GM23338 (cell line): ENCODE measurements at regions not wholly inside any gene's neighbourhood (a gene's known extent, or its start where the extent isn't known, plus 50 kb on each side); places are given as distances from the start of the nearest gene placed in this dataset.

Experiments
- ATAC-seq: fragments of 200-7000 bp; cut with Tn5 transposase; 3 replicates; pipeline ENCODE4 v1.9.1; 2020
- DNase-seq: peaks from one replicate; pipeline ENCODE4 v3.0.0-alpha.2; 2015; ENCODE audit warnings: low spot score
- H2AFZ ChIP-seq: fragments of 200-600 bp; sonication (generic); 2 replicates; pipeline ENCODE4 v1.8.0; 2016; ENCODE audit warnings: antibody characterized with exemption, mild to moderate bottlenecking, moderate library complexity
- H3F3A ChIP-seq: fragments of 200-600 bp; sonication (generic); replicated peaks from 2 replicates; pipeline ENCODE4 v1.8.0; 2017; ENCODE audit warnings: antibody characterized with exemption, mixed run types, low read depth
- H3K27ac ChIP-seq: fragments of 200-600 bp; sonication (generic); 2 replicates; pipeline ENCODE4 v1.6.1; 2016; ENCODE audit warnings: low read depth
- H3K27me3 ChIP-seq: fragments of 200-600 bp; sonication (generic); 2 replicates; pipeline ENCODE4 v1.8.0; 2016; ENCODE audit warnings: mild to moderate bottlenecking, mixed run types, moderate library complexity; ENCODE audit not compliant: insufficient read depth
- H3K36me3 ChIP-seq: fragments of 200-600 bp; sonication (generic); 2 replicates; pipeline ENCODE4 v1.8.0; 2016; ENCODE audit warnings: mild to moderate bottlenecking; ENCODE audit not compliant: insufficient read depth
- H3K4me1 ChIP-seq: fragments of 200-600 bp; sonication (generic); 2 replicates; pipeline ENCODE4 v1.8.0; 2016; ENCODE audit warnings: mild to moderate bottlenecking, moderate library complexity; ENCODE audit not compliant: insufficient read depth
- H3K4me2 ChIP-seq: fragments of 200-600 bp; sonication (generic); 2 replicates; pipeline ENCODE4 v1.7.1; 2017; ENCODE audit warnings: mixed run types
- H3K4me3 ChIP-seq: fragments of 200-600 bp; sonication (generic); 2 replicates; pipeline ENCODE4 v1.6.1; 2016; ENCODE audit warnings: mixed run types
- H3K79me2 ChIP-seq: fragments of 200-600 bp; sonication (generic); replicated peaks from 2 replicates; pipeline ENCODE4 v1.8.0; 2017; ENCODE audit warnings: mild to moderate bottlenecking; ENCODE audit not compliant: insufficient read depth
- H3K9me2 ChIP-seq: fragments of 200-600 bp; sonication (generic); 2 replicates; pipeline ENCODE4 v1.8.0; 2017; ENCODE audit not compliant: insufficient read depth
- H4K20me1 ChIP-seq: fragments of 200-600 bp; sonication (generic); replicated peaks from 2 replicates; pipeline ENCODE4 v1.8.0; 2017; ENCODE audit warnings: mild to moderate bottlenecking; ENCODE audit not compliant: insufficient read depth
- H3K27ac Mint-ChIP-seq: 2 replicates; pipeline ENCODE4 v1.8.0; 2020; ENCODE audit warnings: inconsistent platforms, mild to moderate bottlenecking, moderate library complexity, mixed read lengths
- H3K27me3 Mint-ChIP-seq: 3 replicates; pipeline ENCODE4 v1.8.0; 2022; ENCODE audit warnings: low read depth, mild to moderate bottlenecking, moderate library complexity, mixed read lengths, inconsistent platforms; ENCODE audit not compliant: insufficient read depth, poor library complexity
- H3K36me3 Mint-ChIP-seq: 3 replicates; pipeline ENCODE4 v1.8.0; 2021; ENCODE audit warnings: low read depth, mild to moderate bottlenecking, inconsistent platforms, moderate library complexity, mixed read lengths
- H3K4me1 Mint-ChIP-seq: 3 replicates; pipeline ENCODE4 v1.8.0; 2020; ENCODE audit warnings: mild to moderate bottlenecking, inconsistent platforms, mixed read lengths
- H3K4me3 Mint-ChIP-seq: 3 replicates; pipeline ENCODE4 v1.8.0; 2021; ENCODE audit warnings: moderate library complexity, mild to moderate bottlenecking, inconsistent platforms, mixed read lengths
- H3K9me3 Mint-ChIP-seq: 3 replicates; pipeline ENCODE4 v1.8.0; 2020; ENCODE audit warnings: moderate library complexity, mild to moderate bottlenecking, inconsistent platforms, mixed read lengths
- CREB1 ChIP-seq: fragments of 250-450 bp; sonication (Bioruptor Pico); IDR thresholded peaks from 2 replicates; pipeline ENCODE4 v1.5.0; 2020; ENCODE audit warnings: low read depth, mild to moderate bottlenecking, moderate library complexity
- EZH2 ChIP-seq: fragments of 200-600 bp; sonication (generic); IDR thresholded peaks from one replicate; pipeline ENCODE4 v1.8.0; 2017; ENCODE audit warnings: antibody characterized with exemption, mild to moderate bottlenecking, low read depth; ENCODE audit not compliant: unreplicated experiment
- EZH2phosphoT487 ChIP-seq: fragments of 200-600 bp; sonication (generic); IDR thresholded peaks from one replicate; pipeline ENCODE4 v1.8.1; 2018; ENCODE audit warnings: antibody characterized with exemption; ENCODE audit not compliant: unreplicated experiment
- JUNB ChIP-seq: IDR thresholded peaks from one replicate; pipeline ENCODE4 v1.6.1; 2016; ENCODE audit warnings: antibody characterized with exemption; ENCODE audit not compliant: unreplicated experiment
- NANOG ChIP-seq: IDR thresholded peaks from 2 replicates; pipeline ENCODE4 v1.6.1; 2016; ENCODE audit warnings: antibody characterized with exemption, borderline replicate concordance
- POLR2AphosphoS5 ChIP-seq: IDR thresholded peaks from 2 replicates; pipeline ENCODE4 v1.6.1; 2016; ENCODE audit warnings: antibody characterized with exemption, low read depth
- STAT1 ChIP-seq: IDR thresholded peaks from one replicate; pipeline ENCODE4 v1.6.1; 2016; ENCODE audit warnings: antibody characterized with exemption; ENCODE audit not compliant: unreplicated experiment
- ZNF114 ChIP-seq: fragments of 250-450 bp; sonication (Bioruptor Pico); IDR thresholded peaks from 2 replicates; pipeline ENCODE4 v1.5.0; 2020; ENCODE audit warnings: mild to moderate bottlenecking, moderate library complexity
- ZNF331 ChIP-seq: fragments of 250-450 bp; sonication (Bioruptor Pico); IDR thresholded peaks from 2 replicates; pipeline ENCODE4 v1.5.0; 2020; ENCODE audit warnings: low read depth, mild to moderate bottlenecking, moderate library complexity
- TF ChIP-seq, protein P1 (sequence below): IDR thresholded peaks from one replicate; pipeline ENCODE4 v1.6.1; 2018; ENCODE audit warnings: antibody characterized with exemption; ENCODE audit not compliant: unreplicated experiment
- TF ChIP-seq, protein P2 (sequence below): fragments of 250-450 bp; sonication (Bioruptor Pico); IDR thresholded peaks from 2 replicates; pipeline ENCODE4 v1.5.0; 2020; ENCODE audit warnings: mild to moderate bottlenecking, moderate library complexity
- TF ChIP-seq, protein P3 (sequence below), 2 experiments: fragments of 200-600 bp in 1 of 2; sonication (generic) in 1 of 2; conservative IDR thresholded peaks; 2 replicates each; pipeline versions ENCODE4 v1.5.1 to v1.6.1; 2016 to 2017; ENCODE audit warnings: antibody characterized with exemption in 2 of 2, low read depth in 2 of 2, mild to moderate bottlenecking in 2 of 2, moderate library complexity in 1 of 2
- TF ChIP-seq, protein P4 (sequence below): IDR thresholded peaks from 2 replicates; pipeline ENCODE4 v1.6.1; 2016; ENCODE audit warnings: antibody characterized with exemption

DNA sequence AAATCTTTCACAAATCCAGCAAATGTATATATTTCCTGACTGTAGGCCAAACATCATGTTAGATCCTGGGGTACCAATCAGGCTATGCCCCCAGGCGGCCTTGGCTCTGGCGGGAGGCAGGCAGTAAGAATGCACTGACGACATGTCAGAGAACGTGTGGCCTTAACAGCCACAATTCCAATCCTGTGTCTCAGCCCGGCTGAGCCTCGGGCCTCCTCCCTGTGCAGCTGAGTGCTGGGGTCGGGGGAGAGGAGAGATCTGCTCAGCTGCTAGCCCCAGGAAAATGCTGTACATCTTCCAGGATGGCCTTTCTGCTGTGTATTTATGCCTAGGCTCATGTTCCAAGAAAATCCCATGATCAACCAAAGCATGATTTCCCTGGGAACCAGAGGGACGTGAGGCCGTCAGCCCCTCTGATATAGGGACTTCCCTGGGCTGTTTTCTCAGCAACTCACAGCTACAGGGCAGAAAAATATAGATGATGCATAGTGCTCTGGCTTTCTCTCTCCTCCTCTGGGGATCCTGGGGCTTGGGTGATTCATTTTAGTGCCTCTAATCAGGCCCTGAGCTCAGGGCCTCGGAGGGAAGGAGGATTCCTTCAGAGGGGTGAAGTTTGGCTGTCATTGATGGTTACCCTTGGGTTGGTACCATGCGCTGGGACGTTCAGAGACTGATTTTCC is 604.0 kb downstream of the HS3ST4 start:
- Histone ChIP-seq H3K9me2 (peaks cover 5% of the 10 kb centered on the region; the same call in 1 of the 2 replicates), H3K27ac (no peak overlapping the region), H3K4me1 (no peaks in the 10 kb centered on the region), H3F3A (no peaks in the 10 kb centered on the region), H3K36me3 (no peaks in the 10 kb centered on the region), H3K4me3 (no peak overlapping the region), H4K20me1 (no peaks in the 10 kb centered on the region), H3K27me3 (no peaks in the 10 kb centered on the region), H2AFZ (no peak overlapping the region), H3K79me2 (no peaks in the 10 kb centered on the region), H3K4me2 (no peak overlapping the region)
- H3K36me3 Mint-ChIP-seq, result peaks cover 5% of the 10 kb centered on the region; the same call in 2 of the 3 replicates
- H3K4me3 Mint-ChIP-seq, result no peak overlapping the region
- TF ChIP-seq NANOG (no peak), ZNF331 (CRISPR knock-in tag) (no peak), CREB1 (CRISPR knock-in tag) (no peak), EZH2phosphoT487 (no peak), JUNB (no peak), ZNF114 (CRISPR knock-in tag) (no peak), STAT1 (no peak), EZH2 (no peak), POLR2AphosphoS5 (no peak)
- TF ChIP-seq, protein P1, sequence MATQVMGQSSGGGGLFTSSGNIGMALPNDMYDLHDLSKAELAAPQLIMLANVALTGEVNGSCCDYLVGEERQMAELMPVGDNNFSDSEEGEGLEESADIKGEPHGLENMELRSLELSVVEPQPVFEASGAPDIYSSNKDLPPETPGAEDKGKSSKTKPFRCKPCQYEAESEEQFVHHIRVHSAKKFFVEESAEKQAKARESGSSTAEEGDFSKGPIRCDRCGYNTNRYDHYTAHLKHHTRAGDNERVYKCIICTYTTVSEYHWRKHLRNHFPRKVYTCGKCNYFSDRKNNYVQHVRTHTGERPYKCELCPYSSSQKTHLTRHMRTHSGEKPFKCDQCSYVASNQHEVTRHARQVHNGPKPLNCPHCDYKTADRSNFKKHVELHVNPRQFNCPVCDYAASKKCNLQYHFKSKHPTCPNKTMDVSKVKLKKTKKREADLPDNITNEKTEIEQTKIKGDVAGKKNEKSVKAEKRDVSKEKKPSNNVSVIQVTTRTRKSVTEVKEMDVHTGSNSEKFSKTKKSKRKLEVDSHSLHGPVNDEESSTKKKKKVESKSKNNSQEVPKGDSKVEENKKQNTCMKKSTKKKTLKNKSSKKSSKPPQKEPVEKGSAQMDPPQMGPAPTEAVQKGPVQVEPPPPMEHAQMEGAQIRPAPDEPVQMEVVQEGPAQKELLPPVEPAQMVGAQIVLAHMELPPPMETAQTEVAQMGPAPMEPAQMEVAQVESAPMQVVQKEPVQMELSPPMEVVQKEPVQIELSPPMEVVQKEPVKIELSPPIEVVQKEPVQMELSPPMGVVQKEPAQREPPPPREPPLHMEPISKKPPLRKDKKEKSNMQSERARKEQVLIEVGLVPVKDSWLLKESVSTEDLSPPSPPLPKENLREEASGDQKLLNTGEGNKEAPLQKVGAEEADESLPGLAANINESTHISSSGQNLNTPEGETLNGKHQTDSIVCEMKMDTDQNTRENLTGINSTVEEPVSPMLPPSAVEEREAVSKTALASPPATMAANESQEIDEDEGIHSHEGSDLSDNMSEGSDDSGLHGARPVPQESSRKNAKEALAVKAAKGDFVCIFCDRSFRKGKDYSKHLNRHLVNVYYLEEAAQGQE, result no peak
- TF ChIP-seq, protein P2, sequence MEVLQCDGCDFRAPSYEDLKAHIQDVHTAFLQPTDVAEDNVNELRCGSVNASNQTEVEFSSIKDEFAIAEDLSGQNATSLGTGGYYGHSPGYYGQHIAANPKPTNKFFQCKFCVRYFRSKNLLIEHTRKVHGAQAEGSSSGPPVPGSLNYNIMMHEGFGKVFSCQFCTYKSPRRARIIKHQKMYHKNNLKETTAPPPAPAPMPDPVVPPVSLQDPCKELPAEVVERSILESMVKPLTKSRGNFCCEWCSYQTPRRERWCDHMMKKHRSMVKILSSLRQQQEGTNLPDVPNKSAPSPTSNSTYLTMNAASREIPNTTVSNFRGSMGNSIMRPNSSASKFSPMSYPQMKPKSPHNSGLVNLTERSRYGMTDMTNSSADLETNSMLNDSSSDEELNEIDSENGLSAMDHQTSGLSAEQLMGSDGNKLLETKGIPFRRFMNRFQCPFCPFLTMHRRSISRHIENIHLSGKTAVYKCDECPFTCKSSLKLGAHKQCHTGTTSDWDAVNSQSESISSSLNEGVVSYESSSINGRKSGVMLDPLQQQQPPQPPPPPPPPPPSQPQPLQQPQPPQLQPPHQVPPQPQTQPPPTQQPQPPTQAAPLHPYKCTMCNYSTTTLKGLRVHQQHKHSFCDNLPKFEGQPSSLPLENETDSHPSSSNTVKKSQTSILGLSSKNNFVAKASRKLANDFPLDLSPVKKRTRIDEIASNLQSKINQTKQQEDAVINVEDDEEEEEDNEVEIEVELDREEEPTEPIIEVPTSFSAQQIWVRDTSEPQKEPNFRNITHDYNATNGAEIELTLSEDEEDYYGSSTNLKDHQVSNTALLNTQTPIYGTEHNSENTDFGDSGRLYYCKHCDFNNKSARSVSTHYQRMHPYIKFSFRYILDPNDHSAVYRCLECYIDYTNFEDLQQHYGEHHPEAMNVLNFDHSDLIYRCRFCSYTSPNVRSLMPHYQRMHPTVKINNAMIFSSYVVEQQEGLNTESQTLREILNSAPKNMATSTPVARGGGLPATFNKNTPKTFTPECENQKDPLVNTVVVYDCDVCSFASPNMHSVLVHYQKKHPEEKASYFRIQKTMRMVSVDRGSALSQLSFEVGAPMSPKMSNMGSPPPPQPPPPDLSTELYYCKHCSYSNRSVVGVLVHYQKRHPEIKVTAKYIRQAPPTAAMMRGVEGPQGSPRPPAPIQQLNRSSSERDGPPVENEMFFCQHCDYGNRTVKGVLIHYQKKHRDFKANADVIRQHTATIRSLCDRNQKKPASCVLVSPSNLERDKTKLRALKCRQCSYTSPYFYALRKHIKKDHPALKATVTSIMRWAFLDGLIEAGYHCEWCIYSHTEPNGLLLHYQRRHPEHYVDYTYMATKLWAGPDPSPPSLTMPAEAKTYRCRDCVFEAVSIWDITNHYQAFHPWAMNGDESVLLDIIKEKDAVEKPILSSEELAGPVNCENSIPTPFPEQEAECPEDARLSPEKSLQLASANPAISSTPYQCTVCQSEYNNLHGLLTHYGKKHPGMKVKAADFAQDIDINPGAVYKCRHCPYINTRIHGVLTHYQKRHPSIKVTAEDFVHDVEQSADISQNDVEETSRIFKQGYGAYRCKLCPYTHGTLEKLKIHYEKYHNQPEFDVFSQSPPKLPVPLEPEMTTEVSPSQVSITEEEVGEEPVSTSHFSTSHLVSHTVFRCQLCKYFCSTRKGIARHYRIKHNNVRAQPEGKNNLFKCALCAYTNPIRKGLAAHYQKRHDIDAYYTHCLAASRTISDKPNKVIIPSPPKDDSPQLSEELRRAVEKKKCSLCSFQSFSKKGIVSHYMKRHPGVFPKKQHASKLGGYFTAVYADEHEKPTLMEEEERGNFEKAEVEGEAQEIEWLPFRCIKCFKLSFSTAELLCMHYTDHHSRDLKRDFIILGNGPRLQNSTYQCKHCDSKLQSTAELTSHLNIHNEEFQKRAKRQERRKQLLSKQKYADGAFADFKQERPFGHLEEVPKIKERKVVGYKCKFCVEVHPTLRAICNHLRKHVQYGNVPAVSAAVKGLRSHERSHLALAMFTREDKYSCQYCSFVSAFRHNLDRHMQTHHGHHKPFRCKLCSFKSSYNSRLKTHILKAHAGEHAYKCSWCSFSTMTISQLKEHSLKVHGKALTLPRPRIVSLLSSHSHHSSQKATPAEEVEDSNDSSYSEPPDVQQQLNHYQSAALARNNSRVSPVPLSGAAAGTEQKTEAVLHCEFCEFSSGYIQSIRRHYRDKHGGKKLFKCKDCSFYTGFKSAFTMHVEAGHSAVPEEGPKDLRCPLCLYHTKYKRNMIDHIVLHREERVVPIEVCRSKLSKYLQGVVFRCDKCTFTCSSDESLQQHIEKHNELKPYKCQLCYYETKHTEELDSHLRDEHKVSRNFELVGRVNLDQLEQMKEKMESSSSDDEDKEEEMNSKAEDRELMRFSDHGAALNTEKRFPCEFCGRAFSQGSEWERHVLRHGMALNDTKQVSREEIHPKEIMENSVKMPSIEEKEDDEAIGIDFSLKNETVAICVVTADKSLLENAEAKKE, result no peak
- TF ChIP-seq, protein P3, sequence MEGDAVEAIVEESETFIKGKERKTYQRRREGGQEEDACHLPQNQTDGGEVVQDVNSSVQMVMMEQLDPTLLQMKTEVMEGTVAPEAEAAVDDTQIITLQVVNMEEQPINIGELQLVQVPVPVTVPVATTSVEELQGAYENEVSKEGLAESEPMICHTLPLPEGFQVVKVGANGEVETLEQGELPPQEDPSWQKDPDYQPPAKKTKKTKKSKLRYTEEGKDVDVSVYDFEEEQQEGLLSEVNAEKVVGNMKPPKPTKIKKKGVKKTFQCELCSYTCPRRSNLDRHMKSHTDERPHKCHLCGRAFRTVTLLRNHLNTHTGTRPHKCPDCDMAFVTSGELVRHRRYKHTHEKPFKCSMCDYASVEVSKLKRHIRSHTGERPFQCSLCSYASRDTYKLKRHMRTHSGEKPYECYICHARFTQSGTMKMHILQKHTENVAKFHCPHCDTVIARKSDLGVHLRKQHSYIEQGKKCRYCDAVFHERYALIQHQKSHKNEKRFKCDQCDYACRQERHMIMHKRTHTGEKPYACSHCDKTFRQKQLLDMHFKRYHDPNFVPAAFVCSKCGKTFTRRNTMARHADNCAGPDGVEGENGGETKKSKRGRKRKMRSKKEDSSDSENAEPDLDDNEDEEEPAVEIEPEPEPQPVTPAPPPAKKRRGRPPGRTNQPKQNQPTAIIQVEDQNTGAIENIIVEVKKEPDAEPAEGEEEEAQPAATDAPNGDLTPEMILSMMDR (conservative IDR thresholded peaks at IDR 0.05; ENCODE audit: low read depth in 2 of 2), result no peak
- TF ChIP-seq, protein P4, sequence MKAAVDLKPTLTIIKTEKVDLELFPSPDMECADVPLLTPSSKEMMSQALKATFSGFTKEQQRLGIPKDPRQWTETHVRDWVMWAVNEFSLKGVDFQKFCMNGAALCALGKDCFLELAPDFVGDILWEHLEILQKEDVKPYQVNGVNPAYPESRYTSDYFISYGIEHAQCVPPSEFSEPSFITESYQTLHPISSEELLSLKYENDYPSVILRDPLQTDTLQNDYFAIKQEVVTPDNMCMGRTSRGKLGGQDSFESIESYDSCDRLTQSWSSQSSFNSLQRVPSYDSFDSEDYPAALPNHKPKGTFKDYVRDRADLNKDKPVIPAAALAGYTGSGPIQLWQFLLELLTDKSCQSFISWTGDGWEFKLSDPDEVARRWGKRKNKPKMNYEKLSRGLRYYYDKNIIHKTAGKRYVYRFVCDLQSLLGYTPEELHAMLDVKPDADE, result no peak
- H3K4me1 Mint-ChIP-seq, result no peaks in the 10 kb centered on the region
- no peaks in the 10 kb centered on the region for H3K27me3 Mint-ChIP-seq
- no peak for ATAC-seq
- no peak for DNase-seq
- peaks cover 74% of the 10 kb centered on the region for H3K9me3 Mint-ChIP-seq
- H3K27ac Mint-ChIP-seq, result no peak overlapping the region
